Small intestine (tissue), 7 donors: ENCODE measurements at regions not wholly inside any gene's neighbourhood (a gene's known extent, or its start where the extent isn't known, plus 50 kb on each side); places are given as distances from the start of the nearest gene placed in this dataset.

Source experiments
- DNase-seq, 2 donors: peaks; one replicate each; pipeline versions ENCODE4 v3.0.0 to v3.0.0-alpha.2; 2013
- FAIRE-seq: peaks from 2 replicates; lab custom pipeline; 2012; peaks lifted over from hg19 to GRCh38; lab: Jason Lieb, UNC
- H3K27ac ChIP-seq, 3 donors: one replicate each; pipeline ENCODE4 v1.5.1; 2013; ENCODE audit warnings: low read length in 2 of 3, mild to moderate bottlenecking in 2 of 3, control low read depth in 1 of 3, inconsistent platforms in 1 of 3, low read depth in 1 of 3, moderate library complexity in 1 of 3
- H3K27me3 ChIP-seq, 3 donors: one replicate each; pipeline ENCODE4 v1.6.1; 2013; ENCODE audit warnings: low read length in 3 of 3, inconsistent platforms in 1 of 3; ENCODE audit not compliant: control insufficient read depth in 3 of 3, insufficient read depth in 3 of 3
- H3K36me3 ChIP-seq, 3 donors: one replicate each; pipeline ENCODE4 v1.6.1; 2013; ENCODE audit warnings: low read length in 3 of 3, inconsistent platforms in 1 of 3, low read depth in 1 of 3, mild to moderate bottlenecking in 1 of 3, moderate library complexity in 1 of 3; ENCODE audit not compliant: control insufficient read depth in 3 of 3, insufficient read depth in 2 of 3
- H3K4me1 ChIP-seq, 3 donors: one replicate each; pipeline ENCODE4 v1.6.1; 2013; ENCODE audit warnings: low read length in 2 of 3, inconsistent platforms in 1 of 3, low read depth in 1 of 3, mild to moderate bottlenecking in 1 of 3, moderate library complexity in 1 of 3; ENCODE audit not compliant: control insufficient read depth in 3 of 3, insufficient read depth in 2 of 3
- H3K4me3 ChIP-seq, 3 donors: one replicate each; pipeline ENCODE4 v1.5.1; 2013; ENCODE audit warnings: low read length in 3 of 3, control low read depth in 1 of 3, inconsistent platforms in 1 of 3, low read depth in 1 of 3, mild to moderate bottlenecking in 1 of 3, moderate library complexity in 1 of 3
- H3K9me3 ChIP-seq, 2 donors: one replicate each; pipeline ENCODE4 v1.6.1; 2013; ENCODE audit warnings: low read depth in 1 of 2, low read length in 1 of 2; ENCODE audit not compliant: control insufficient read depth in 2 of 2, insufficient read depth in 1 of 2
- WGBS, 3 donors: extraction: QIAGEN DNeasy Blood & Tissue Kit; methylation state at CpG; one replicate each; pipeline ENCODE4 v1.1.7; 2013; 5-methylcytosine and 5-hydroxymethylcytosine counted together
- donor health status: healthy with polysubstance abuse.
- donor health status: control.
- donor health status: control.
- donor health status: Bipolar disorder and iron deficiency.
- donor health status: healthy.

- Histone ChIP-seq H3K4me3 (no peak overlapping the region), H3K9me3 (no peaks in the 10 kb centered on the region), H3K27ac (no peak overlapping the region), H3K36me3 (no peaks in the 10 kb centered on the region), H3K27me3 (no peaks in the 10 kb centered on the region), H3K4me1 (no peaks in the 10 kb centered on the region)
- 60 to 83% (median 72%) methylated on average over 1 of the region's 1 CpG for WGBS, 3 donors
- DNase-seq, result no peak
- FAIRE-seq, result no peak
Observed at GRCh38 chr3:67898916-67899315, 244.5 kb upstream of the SUCLG2 start.

DNA sequence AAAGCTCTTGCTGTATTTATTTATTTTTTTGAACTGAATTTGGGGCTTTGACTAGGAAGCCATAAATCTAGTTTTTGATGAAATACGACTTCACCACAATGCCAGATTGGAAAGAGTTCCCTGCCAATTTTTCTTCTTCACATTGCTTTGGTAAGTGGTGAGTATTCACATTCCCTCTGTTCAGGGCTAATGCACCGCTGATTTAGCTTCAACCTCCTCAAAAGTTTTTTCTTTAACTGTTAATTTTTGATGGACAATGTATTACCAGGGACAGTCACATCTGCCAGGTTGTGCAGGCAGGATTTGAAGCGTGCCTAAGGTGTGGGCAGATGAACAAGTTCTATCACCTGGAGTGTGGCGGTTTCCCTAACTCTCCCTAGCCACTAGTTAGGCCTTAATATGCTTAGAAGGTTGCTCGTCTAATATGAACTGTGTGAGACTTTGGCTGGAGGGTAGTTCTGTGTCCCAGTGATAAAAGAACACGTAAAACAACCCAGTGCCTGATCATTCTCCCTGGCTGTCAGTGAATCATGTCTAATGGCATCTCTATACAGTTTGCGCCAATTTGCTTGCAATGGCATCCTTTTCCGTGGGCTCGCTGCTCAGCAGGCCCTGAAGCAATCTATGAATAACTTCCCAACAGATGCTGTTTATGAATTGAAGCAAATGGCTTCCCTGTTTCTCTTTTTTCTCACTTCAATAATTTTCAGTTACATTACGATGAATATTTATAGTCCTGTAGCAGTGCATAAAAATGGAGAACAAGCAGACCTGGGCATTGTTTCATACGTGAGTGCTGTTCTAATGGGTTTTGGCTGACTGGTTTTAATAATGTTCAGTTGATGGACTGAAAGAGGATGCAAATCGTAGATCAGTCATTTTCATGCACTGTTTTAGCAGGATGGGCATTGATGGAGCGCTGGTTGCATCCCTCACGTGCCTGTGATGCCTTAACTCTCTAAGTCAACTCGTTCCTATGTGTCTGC is 243.2 kb upstream of the SUCLG2 start:
- no peak overlapping the region for H3K4me3 ChIP-seq
- no peak for FAIRE-seq

GRCh38 chr3:67896130-67896529 is 241.7 kb upstream of the SUCLG2 start:
- FAIRE-seq, result no peak
- Histone ChIP-seq H3K4me3 (no peak overlapping the region), H3K9me3 (no peaks in the 10 kb centered on the region), H3K27me3 (no peaks in the 10 kb centered on the region), H3K36me3 (no peaks in the 10 kb centered on the region), H3K4me1 (no peaks in the 10 kb centered on the region), H3K27ac (no peak overlapping the region)
- peak; percentile 5 to 63 for DNase-seq
- whole genome bisulfite sequencing, 3 donors, result 11 to 74% (median 44%) methylated on average over 1 of the region's 1 CpG

More for the DNA sequence above, 243.2 kb upstream of the SUCLG2 start:
- Histone ChIP-seq H3K4me1 (no peaks in the 10 kb centered on the region), H3K36me3 (no peaks in the 10 kb centered on the region), H3K27me3 (no peaks in the 10 kb centered on the region), H3K9me3 (no peaks in the 10 kb centered on the region), H3K27ac (no peak overlapping the region)
- 84 to 91% (median 84%) methylated on average over 15 of the region's 15 CpGs for WGBS, 3 donors
- no peak for DNase-seq

- H3K36me3 ChIP-seq, result no peaks in the 10 kb centered on the region
- H3K4me1 ChIP-seq, result no peaks in the 10 kb centered on the region
- FAIRE-seq (no peak), DNase-seq (no peak)
- H3K4me3 ChIP-seq, result no peak overlapping the region
- H3K27me3 ChIP-seq, result no peaks in the 10 kb centered on the region
- H3K9me3 ChIP-seq, result no peaks in the 10 kb centered on the region
- H3K27ac ChIP-seq, result no peak overlapping the region
- WGBS, 3 donors, result 86 to 91% (median 86%) methylated on average over 4 of the region's 4 CpGs
Observed at GRCh38 chr3:67894510-67894909, 240.1 kb upstream of the SUCLG2 start.

DNA sequence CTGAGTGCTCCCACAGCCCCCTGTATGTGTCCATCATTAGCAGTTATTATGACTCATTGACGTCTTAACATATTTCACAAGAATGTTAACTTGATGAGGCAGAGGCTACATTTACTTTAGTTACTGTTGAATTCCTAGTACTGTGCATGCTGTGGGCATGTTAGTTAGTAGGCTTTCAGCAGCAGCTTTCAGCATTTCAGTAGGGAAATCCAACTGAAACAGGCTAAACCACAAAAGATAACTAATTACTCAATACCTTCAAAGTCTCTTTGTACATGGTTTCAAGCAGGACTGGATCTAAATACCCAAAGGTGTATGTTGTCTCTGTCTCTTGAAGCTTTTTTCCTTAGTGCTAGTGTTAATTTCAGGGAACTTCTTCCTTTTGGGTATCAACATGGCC is 229.9 kb upstream of the SUCLG2 start:
- Histone ChIP-seq H3K36me3 (no peaks in the 10 kb centered on the region), H3K9me3 (peaks cover 0 to 9% of the 10 kb centered on the region in 2 donors), H3K4me3 (no peak overlapping the region), H3K27ac (no peak overlapping the region), H3K27me3 (no peaks in the 10 kb centered on the region), H3K4me1 (no peaks in the 10 kb centered on the region)
- 76 to 83% (median 82%) methylated on average over 1 of the region's 1 CpG for WGBS, 3 donors
- no peak for DNase-seq
- FAIRE-seq, result no peak

DNA sequence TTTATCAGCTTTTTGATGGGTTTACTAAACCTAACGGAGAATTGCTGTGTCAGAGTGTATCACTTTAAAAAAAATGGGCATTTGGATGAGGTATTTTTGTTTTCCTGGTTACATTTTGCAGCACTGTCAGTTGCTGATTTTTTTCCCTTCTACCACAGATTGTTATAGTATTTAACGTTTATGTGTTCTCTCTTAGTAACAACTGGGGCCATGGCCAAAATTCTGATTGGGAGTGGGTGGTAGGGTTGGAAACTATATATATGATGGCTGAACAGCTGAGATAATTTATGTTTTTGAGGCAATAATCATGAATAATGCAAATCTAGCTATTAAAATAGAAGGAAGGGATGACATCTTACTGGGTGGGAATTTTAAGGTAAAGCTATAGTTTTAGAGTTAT is 229.4 kb upstream of the SUCLG2 start:
- H3K4me1 ChIP-seq, result no peaks in the 10 kb centered on the region
- H3K4me3 ChIP-seq, result no peak overlapping the region
- FAIRE-seq (no peak), DNase-seq (no peak)
- 70 to 85% (median 78%) methylated on average over 2 of the region's 2 CpGs for WGBS, 3 donors
- H3K27me3 ChIP-seq, result no peaks in the 10 kb centered on the region
- H3K27ac ChIP-seq, result no peak overlapping the region
- H3K36me3 ChIP-seq, result no peaks in the 10 kb centered on the region
- H3K9me3 ChIP-seq, result peaks cover 0 to 9% of the 10 kb centered on the region in 2 donors

DNA sequence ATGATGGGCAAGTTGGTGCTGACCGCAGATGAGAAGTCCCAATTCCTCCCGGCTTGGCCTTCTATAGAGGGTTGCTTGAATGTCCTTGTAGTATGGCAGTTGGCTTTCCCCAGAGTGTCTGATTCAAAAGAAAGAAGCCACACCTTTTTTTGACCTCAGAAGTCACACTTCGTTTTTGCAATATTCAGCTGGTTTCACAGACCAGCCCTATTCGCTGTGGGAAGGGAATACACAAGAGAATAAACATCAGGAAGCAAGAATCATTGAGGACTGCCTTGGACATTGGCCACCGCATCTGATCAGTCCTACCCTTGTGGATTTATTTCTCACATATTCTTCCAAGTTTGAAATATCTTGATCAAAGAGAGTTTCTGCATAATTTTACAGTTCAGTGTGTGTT is 228.6 kb upstream of the SUCLG2 start:
- H3K27me3 ChIP-seq, result no peaks in the 10 kb centered on the region
- H3K36me3 ChIP-seq, result no peaks in the 10 kb centered on the region
- H3K27ac ChIP-seq, result no peak overlapping the region
- H3K9me3 ChIP-seq, result peaks cover 0 to 2% of the 10 kb centered on the region in 2 donors
- WGBS, 3 donors, result 80 to 90% (median 86%) methylated on average over 5 of the region's 5 CpGs
- no peak for DNase-seq
- no peak overlapping the region for H3K4me3 ChIP-seq
- FAIRE-seq, result no peak
- H3K4me1 ChIP-seq, result no peaks in the 10 kb centered on the region

DNA sequence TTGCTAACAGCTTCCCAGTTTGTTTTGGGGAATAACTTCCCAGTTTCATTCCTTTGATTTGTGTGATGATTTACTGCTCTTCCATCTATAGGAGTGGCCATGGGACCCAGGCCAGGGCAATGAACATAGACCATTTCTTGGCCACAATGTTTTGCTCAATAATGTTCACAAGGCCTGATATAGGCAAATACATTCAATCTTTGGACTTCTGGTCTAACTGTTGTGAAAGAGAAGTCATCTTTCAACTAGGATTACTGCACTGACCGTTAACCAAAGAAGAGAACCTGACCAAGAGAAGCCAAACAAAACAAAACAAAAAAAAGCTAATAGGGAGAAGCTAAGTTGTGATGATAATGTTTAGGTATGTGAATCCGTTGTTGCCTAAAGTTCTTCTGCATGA is 221.8 kb upstream of the SUCLG2 start:
- 51 to 70% (median 57%) methylated on average over 2 of the region's 2 CpGs for WGBS, 3 donors
- Histone ChIP-seq H3K27ac (no peak overlapping the region), H3K4me3 (no peak overlapping the region), H3K9me3 (no peaks in the 10 kb centered on the region), H3K4me1 (no peaks in the 10 kb centered on the region), H3K36me3 (no peaks in the 10 kb centered on the region), H3K27me3 (no peaks in the 10 kb centered on the region)
- FAIRE-seq (no peak), DNase-seq (peak; percentile 1 to 19)
